ENCODE measurements at regions not wholly inside any gene's neighbourhood (a gene's known extent, or its start where the extent isn't known, plus 50 kb on each side); places are given as distances from the start of the nearest gene placed in this dataset.

DNA sequence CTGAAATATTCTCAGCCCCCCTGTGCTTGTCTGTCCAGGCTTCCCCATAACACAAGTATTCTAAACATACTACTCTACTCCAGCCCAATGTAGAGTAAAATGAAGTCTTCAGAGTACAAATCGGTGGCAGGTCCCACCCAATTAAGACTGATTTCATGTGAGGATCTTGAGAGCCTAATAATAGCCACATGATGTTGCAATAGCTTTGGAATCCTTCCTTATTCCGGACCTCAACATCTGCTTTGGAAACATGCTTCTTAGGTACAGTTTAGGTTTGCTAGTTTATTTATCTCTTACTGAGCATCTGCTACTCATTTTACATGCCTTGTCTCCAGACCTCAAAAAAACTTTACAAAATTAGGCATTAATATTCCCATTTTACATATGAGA, 207.3 kb upstream of the RAB6C start:
- H3K27me3 ChIP-seq (ENCODE audit: insufficient read depth, low read length) = no peaks in the 10 kb centered on the region
- no peak overlapping the region for H3K27ac ChIP-seq (ENCODE audit: low read depth, low read length)
- H3K4me3 ChIP-seq (ENCODE audit: low read depth, low read length) = no peak overlapping the region
- no peaks in the 10 kb centered on the region for H3K4me1 ChIP-seq (ENCODE audit: control insufficient read depth, insufficient read depth, low read length, unreplicated experiment)
- H2AFZ ChIP-seq (ENCODE audit: low read length, unreplicated experiment) = no peak overlapping the region
- no peaks in the 10 kb centered on the region for H3K36me3 ChIP-seq (ENCODE audit: insufficient read depth, low read length)
- no peaks in the 10 kb centered on the region for H3K79me2 ChIP-seq (ENCODE audit: control insufficient read depth, insufficient read depth, low read length, unreplicated experiment)

DNA sequence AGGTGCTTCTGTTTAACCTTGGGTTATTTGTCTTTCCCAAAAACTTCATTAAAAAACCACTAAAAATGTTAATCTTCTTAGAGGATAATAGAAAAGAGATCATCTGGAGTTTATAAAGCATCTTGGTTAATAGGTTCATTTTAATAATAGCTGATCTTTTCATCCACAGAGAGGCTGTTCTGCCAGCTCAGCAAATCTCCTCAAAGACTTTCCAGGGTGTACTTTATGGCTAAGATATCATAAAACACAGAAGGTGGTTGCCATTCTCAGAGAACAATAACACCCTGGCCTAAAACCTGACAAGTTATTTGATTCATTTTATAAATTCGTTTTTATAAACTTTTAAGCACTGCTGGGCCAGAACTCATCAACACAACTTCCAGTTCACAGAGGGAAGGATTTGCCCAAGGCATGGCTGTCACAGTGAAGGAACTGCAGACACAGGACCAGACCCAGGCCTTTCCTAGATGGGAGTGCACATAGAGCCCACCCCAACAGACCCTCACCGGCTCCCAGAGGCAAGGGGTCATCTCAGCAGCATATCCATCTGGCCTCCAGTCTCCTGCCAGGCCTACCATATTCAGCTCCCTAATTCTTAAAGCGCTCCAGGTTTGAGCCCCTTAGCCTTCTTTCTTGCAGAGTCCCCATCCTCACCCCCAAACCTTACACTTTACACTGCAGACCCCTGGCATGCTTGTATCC, 203.4 kb upstream of the RAB6C start:
- H3K27ac ChIP-seq (ENCODE audit: low read depth, low read length) = no peak overlapping the region
- H3K79me2 ChIP-seq (ENCODE audit: control insufficient read depth, insufficient read depth, low read length, unreplicated experiment) = no peaks in the 10 kb centered on the region
- H3K4me1 ChIP-seq (ENCODE audit: control insufficient read depth, insufficient read depth, low read length, unreplicated experiment) = no peaks in the 10 kb centered on the region
- H2AFZ ChIP-seq (ENCODE audit: low read length, unreplicated experiment) = no peak overlapping the region
- no peaks in the 10 kb centered on the region for H3K27me3 ChIP-seq (ENCODE audit: insufficient read depth, low read length)
- no peaks in the 10 kb centered on the region for H3K36me3 ChIP-seq (ENCODE audit: insufficient read depth, low read length)
- H3K4me3 ChIP-seq (ENCODE audit: low read depth, low read length) = no peak overlapping the region

DNA sequence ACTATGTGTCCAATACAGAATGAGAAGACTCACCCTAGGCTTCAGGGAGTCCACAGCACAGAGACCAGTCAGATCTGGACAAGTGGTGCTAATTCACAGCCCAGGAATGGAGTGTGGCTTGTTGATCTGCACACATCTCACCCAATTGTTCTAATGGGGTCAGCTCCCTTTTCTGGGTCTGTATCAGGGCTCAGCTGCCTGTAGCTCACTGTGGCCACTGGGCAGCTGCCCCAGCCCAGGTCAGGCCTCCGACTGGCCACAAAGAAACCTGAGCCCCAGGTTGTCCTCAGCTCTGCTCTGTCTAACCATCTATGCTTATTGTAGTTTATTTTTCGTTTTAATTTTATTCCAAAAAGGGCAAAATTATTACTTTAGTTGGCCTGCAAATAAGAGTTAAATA, 202.3 kb upstream of the RAB6C start:
- H3K27me3 ChIP-seq (ENCODE audit: insufficient read depth, low read length) = no peaks in the 10 kb centered on the region
- no peak overlapping the region for H2AFZ ChIP-seq (ENCODE audit: low read length, unreplicated experiment)
- H3K79me2 ChIP-seq (ENCODE audit: control insufficient read depth, insufficient read depth, low read length, unreplicated experiment) = no peaks in the 10 kb centered on the region
- H3K4me1 ChIP-seq (ENCODE audit: control insufficient read depth, insufficient read depth, low read length, unreplicated experiment) = no peaks in the 10 kb centered on the region
- no peak overlapping the region for H3K27ac ChIP-seq (ENCODE audit: low read depth, low read length)
- H3K4me3 ChIP-seq (ENCODE audit: low read depth, low read length) = no peak overlapping the region
- H3K36me3 ChIP-seq (ENCODE audit: insufficient read depth, low read length) = no peaks in the 10 kb centered on the region

GRCh38 chr2:129777762-129778583, 201.5 kb upstream of the RAB6C start:
- H2AFZ ChIP-seq (ENCODE audit: low read length, unreplicated experiment) = no peak overlapping the region
- H3K36me3 ChIP-seq (ENCODE audit: insufficient read depth, low read length) = no peaks in the 10 kb centered on the region
- H3K79me2 ChIP-seq (ENCODE audit: control insufficient read depth, insufficient read depth, low read length, unreplicated experiment) = no peaks in the 10 kb centered on the region
- no peak overlapping the region for H3K27ac ChIP-seq (ENCODE audit: low read depth, low read length)
- H3K27me3 ChIP-seq (ENCODE audit: insufficient read depth, low read length) = no peaks in the 10 kb centered on the region
- H3K4me3 ChIP-seq (ENCODE audit: low read depth, low read length) = no peak overlapping the region
- H3K4me1 ChIP-seq (ENCODE audit: control insufficient read depth, insufficient read depth, low read length, unreplicated experiment) = no peaks in the 10 kb centered on the region

- Histone ChIP-seq H3K4me1 (ENCODE audit: control insufficient read depth, insufficient read depth, low read length, unreplicated experiment) (no peaks in the 10 kb centered on the region), H3K27me3 (ENCODE audit: insufficient read depth, low read length) (no peaks in the 10 kb centered on the region), H3K4me3 (ENCODE audit: low read depth, low read length) (no peak overlapping the region), H3K36me3 (ENCODE audit: insufficient read depth, low read length) (no peaks in the 10 kb centered on the region), H3K79me2 (ENCODE audit: control insufficient read depth, insufficient read depth, low read length, unreplicated experiment) (no peaks in the 10 kb centered on the region), H2AFZ (ENCODE audit: low read length, unreplicated experiment) (no peak overlapping the region), H3K27ac (ENCODE audit: low read depth, low read length) (no peak overlapping the region)
Measured at GRCh38 chr2:129778584-129778877, 200.9 kb upstream of the RAB6C start.

GRCh38 chr2:129779783-129780182, 199.7 kb upstream of the RAB6C start:
- no peak overlapping the region for H2AFZ ChIP-seq (ENCODE audit: low read length, unreplicated experiment)
- no peaks in the 10 kb centered on the region for H3K79me2 ChIP-seq (ENCODE audit: control insufficient read depth, insufficient read depth, low read length, unreplicated experiment)
- H3K4me1 ChIP-seq (ENCODE audit: control insufficient read depth, insufficient read depth, low read length, unreplicated experiment) = no peaks in the 10 kb centered on the region
- H3K36me3 ChIP-seq (ENCODE audit: insufficient read depth, low read length) = no peaks in the 10 kb centered on the region
- no peak overlapping the region for H3K27ac ChIP-seq (ENCODE audit: low read depth, low read length)
- H3K27me3 ChIP-seq (ENCODE audit: insufficient read depth, low read length) = no peaks in the 10 kb centered on the region
- H3K4me3 ChIP-seq (ENCODE audit: low read depth, low read length) = no peak overlapping the region

DNA sequence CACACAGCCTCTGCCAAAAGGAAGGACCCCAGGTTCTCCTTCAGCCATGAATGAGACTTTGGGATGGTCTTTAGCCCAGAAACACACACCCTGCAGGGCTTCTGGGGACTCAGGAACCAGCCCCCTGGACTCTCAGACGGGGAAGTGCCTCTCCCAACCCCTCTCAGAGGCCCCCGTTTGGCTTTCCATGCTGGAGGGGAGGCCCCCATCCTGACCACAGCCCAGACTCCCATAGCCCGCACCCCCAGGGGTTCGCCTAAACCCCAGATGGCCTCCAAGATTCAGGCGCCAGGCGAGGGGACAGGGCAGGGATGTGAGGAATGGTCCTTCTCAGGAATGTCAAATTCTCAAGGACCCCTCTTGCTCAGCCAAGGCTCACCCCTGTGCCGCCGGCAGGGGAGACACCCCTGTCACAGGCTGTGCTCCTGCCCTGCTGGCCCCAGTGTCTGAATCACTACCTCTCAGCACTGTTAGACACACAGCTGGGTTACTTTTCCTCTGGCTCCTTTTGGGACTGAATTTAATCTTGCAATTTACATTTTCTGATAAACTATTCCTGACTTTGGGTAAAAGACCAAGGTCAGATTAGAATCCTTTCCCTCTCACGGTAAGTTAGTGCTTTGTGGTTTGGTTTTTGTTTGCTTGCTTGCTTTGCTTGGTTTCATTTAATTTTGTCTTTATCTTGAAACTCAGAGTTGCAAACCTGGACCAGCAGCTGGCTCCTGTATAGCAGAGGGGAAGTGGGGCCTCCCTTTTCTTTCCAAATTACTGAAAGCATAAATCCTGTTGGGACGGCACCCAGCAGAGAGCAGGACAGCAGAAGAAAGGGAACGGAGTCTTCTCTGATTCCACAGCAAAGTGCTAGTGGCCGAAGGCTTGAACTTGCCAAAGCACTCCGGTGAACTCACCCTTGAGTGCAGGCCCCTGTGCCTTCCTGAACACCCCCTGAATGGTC, 198.9 kb upstream of the RAB6C start:
- no peaks in the 10 kb centered on the region for H3K4me1 ChIP-seq (ENCODE audit: control insufficient read depth, insufficient read depth, low read length, unreplicated experiment)
- H3K27ac ChIP-seq (ENCODE audit: low read depth, low read length) = no peak overlapping the region
- no peak overlapping the region for H3K4me3 ChIP-seq (ENCODE audit: low read depth, low read length)
- no peaks in the 10 kb centered on the region for H3K27me3 ChIP-seq (ENCODE audit: insufficient read depth, low read length)
- H3K36me3 ChIP-seq (ENCODE audit: insufficient read depth, low read length) = no peaks in the 10 kb centered on the region
- no peaks in the 10 kb centered on the region for H3K79me2 ChIP-seq (ENCODE audit: control insufficient read depth, insufficient read depth, low read length, unreplicated experiment)
- no peak overlapping the region for H2AFZ ChIP-seq (ENCODE audit: low read length, unreplicated experiment)

GRCh38 chr2:129781749-129782632, 197.5 kb upstream of the RAB6C start:
- H2AFZ ChIP-seq (ENCODE audit: low read length, unreplicated experiment) = no peak overlapping the region
- H3K4me1 ChIP-seq (ENCODE audit: control insufficient read depth, insufficient read depth, low read length, unreplicated experiment) = no peaks in the 10 kb centered on the region
- no peaks in the 10 kb centered on the region for H3K79me2 ChIP-seq (ENCODE audit: control insufficient read depth, insufficient read depth, low read length, unreplicated experiment)
- H3K27me3 ChIP-seq (ENCODE audit: insufficient read depth, low read length) = no peaks in the 10 kb centered on the region
- no peak overlapping the region for H3K27ac ChIP-seq (ENCODE audit: low read depth, low read length)
- H3K36me3 ChIP-seq (ENCODE audit: insufficient read depth, low read length) = no peaks in the 10 kb centered on the region
- H3K4me3 ChIP-seq (ENCODE audit: low read depth, low read length) = no peak overlapping the region

- Histone ChIP-seq H2AFZ (ENCODE audit: low read length, unreplicated experiment) (no peak overlapping the region), H3K4me3 (ENCODE audit: low read depth, low read length) (no peak overlapping the region), H3K79me2 (ENCODE audit: control insufficient read depth, insufficient read depth, low read length, unreplicated experiment) (no peaks in the 10 kb centered on the region), H3K36me3 (ENCODE audit: insufficient read depth, low read length) (no peaks in the 10 kb centered on the region), H3K4me1 (ENCODE audit: control insufficient read depth, insufficient read depth, low read length, unreplicated experiment) (no peaks in the 10 kb centered on the region), H3K27ac (ENCODE audit: low read depth, low read length) (no peak overlapping the region), H3K27me3 (ENCODE audit: insufficient read depth, low read length) (no peaks in the 10 kb centered on the region)
Measured at GRCh38 chr2:129782633-129782990, 196.9 kb upstream of the RAB6C start.

- Histone ChIP-seq H3K27me3 (ENCODE audit: insufficient read depth, low read length) (no peaks in the 10 kb centered on the region), H3K4me3 (ENCODE audit: low read depth, low read length) (no peak overlapping the region), H3K36me3 (ENCODE audit: insufficient read depth, low read length) (no peaks in the 10 kb centered on the region), H3K79me2 (ENCODE audit: control insufficient read depth, insufficient read depth, low read length, unreplicated experiment) (no peaks in the 10 kb centered on the region), H2AFZ (ENCODE audit: low read length, unreplicated experiment) (no peak overlapping the region), H3K4me1 (ENCODE audit: control insufficient read depth, insufficient read depth, low read length, unreplicated experiment) (no peaks in the 10 kb centered on the region), H3K27ac (ENCODE audit: low read depth, low read length) (no peak overlapping the region)
Measured at GRCh38 chr2:129784486-129784885, 195.0 kb upstream of the RAB6C start.
